ENCODE measurements at regions not wholly inside any gene's neighbourhood (a gene's known extent, or its start where the extent isn't known, plus 50 kb on each side); places are given as distances from the start of the nearest gene placed in this dataset.
"Not testable (repeated sequence)": the region's sequence is repeated elsewhere in the genome, so short reads cannot be mapped to it uniquely, and the experiment has no call there.

DNA sequence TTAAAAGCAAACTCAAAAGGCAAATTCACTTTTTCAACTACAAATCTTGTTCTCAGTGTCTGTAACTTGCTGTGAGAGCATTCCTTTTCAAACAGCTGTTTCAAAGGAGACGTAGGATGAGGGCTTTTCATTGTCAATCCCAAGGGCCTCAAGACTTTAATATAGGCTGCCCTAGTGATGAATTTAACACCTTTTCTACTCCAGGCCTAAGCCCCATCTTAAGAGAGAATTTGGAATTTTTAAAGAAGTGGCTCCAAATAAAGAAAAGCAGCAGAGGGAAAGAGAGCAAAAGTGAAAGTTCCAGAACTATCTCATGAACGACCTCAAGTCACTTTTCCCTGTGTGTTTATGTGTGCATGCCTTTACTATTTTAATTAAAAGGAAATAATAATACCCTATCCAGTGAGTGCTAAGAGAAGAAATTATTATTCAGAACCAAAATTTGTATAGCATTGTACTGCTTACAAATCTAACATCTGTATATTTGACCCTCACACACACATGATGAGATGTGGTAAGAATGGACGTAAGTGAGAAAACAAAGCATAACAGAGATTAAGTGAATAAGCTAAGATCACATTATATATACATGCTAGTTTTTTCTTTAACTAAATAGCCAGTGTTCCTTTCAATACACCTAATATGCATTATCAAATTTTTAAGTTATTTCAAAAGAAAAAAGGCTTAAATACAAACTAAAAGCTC is 196.4 kb downstream of the VGLL3 start:
- no peak for DNase-seq (ENCODE audit: low read depth)

DNA sequence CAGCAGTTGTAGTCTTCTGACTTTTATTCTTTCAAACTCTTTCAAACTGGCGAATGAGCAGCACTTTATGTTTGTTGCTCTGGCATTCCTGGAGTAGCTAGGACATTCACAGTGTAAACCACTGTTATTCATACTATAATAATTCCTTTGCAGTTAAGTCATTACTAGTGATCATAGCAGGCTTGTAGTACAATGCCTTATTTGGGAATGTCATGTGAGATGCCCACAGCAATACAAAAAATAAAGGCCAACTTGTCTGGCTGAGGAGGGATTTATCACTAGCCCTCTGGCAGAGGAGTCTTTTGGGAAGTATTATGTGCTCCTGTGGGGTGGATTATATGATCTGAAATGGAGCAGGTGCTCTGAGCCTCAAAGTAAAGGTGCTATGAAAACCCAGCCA is 197.2 kb downstream of the VGLL3 start:
- no peak for DNase-seq (ENCODE audit: low read depth)

DNA sequence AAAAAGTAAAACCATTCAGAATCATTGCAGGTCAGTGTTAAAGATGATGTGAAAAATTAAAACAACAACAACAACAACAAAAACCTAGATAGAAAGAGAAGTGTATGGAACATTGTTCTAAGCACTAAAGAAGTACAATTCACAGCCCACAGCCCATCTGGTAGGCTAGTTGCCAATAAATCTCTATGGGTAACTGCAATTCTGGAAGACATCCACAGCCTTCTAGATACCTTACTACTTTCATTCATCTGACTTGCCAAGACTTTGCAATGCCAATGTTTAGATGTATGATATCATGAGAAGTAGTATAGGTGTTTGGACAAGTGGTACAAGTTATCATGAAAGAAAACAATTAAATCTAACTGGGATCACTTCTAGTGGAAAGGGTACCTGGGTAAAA is 198.6 kb downstream of the VGLL3 start:
- DNase-seq (ENCODE audit: low read depth) = no peak

DNA sequence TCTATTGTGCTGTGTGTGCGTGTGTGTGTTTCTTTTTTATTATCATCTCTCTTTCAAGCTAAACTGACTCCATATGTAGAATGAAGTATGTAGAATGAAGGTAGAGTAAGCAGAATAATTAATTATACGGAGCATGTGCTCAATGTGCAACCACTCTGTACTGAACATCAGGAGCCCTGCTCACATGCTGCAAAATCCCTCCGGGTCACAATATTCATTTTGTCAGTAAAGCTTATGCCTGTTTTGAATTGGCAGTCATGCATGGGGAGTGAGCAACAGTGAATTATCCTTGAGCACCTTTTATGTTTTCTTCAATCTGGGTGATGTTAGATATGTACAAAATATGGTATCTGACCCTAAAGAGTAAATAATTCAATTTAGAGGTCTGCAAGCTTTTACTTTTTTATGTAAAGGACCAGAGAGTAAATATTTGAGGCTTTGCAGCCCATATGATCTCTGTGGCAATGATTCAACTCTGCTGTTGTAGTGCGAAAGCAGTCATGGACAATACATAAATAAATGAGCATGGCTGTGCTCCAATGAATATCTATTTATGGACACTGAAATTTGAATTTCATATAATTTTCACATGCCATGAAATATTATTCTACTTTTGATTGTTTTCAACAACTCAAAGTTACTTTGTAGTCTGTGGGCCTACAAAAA is 199.9 kb downstream of the VGLL3 start:
- DNase-seq (ENCODE audit: low read depth) = no peak

DNA sequence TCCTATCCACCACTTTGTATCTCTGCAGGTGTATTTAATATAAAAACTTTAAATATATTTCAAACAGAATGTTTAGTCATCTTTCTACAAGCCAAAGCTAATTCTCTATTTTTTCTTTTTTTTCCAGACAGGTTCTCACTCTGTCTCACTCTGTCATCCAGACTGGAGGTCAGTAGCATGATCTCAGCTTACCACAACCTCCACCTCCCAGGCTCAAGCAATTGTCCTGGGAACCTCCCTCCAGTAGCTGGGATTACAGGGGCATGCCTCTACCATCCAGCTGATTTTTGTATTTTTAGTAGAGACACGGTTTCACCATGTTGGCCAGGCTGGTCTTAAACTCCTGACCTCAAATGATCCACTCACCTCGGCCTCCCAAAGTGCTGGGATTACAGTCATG is 202.6 kb downstream of the VGLL3 start:
- DNase-seq (ENCODE audit: low read depth) = no peak

DNA sequence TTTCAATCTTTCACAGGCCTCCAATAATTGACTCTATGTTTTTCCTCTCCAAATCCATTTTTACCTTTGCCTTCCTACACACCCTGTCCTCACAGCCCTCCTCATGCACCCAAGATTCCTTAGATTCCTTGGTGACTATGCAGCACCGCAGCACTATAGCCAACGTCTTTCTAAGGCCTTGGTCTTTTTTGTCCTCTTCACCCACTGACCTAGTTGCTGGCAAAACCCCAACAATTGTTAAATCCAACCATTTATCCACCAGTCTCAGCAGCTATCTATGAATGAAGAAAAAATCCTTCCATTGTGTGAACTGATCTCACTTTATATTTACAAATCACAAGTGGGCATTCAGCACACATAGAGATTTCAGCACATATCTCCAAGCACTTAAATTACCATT is 203.9 kb downstream of the VGLL3 start:
- no peak for DNase-seq (ENCODE audit: low read depth)

DNA sequence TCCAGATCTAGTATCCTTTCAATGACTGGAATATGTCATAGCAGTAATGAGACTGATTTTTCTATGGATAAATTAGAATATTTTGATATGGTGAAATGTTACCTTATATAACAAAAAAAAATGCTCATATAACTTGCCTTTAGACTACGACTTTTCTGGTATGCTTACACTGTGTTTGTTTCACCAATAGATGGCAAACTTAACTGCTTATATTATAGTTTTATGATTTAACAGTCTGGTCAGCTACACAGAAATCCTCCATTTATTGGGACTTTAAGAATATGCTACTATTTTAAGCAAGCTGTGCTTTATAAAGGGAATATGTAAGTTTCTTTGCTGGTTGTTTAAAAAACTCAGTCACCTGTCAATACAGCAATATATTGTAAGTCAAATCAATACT is 205.6 kb downstream of the VGLL3 start:
- DNase-seq (ENCODE audit: low read depth) = no peak

DNA sequence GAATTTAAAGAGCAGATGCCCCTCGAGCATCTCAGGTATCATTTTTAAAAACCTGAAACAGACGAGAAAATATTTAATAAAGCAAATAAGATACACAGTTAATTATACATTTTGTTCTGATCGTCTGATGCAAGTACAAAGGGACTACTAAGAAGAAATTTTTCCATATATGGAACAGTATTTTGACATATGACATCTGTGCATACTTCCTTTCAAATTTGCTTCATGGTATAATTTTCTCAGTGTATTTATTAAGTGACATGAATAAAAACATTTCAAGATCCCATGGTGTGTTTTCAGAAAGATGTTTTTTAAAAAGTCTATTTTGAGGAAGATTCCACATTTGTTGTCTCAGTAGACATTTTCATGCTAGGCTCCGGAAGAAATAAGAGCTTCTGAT is 208.1 kb downstream of the VGLL3 start:
- DNase-seq (ENCODE audit: low read depth) = no peak

DNA sequence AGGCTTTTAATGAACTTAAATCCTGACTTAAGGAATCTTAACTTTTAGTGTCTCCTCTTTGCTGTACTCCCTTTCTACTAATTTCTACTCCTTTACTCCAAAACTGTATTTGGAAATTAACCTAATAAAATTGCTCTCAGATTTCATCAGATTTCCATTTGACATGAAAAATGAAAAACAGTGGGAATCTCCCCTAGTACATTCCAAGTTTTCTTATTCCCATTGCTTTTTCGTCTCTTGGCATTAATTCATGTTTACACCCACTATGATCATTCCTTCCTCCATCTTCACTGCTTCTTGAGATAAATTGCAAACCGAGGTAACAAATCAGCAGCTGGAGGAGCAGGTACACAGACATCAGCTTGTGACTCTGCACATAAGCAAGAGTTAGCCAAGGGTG is 208.7 kb downstream of the VGLL3 start:
- DNase-seq (ENCODE audit: low read depth) = no peak

DNA sequence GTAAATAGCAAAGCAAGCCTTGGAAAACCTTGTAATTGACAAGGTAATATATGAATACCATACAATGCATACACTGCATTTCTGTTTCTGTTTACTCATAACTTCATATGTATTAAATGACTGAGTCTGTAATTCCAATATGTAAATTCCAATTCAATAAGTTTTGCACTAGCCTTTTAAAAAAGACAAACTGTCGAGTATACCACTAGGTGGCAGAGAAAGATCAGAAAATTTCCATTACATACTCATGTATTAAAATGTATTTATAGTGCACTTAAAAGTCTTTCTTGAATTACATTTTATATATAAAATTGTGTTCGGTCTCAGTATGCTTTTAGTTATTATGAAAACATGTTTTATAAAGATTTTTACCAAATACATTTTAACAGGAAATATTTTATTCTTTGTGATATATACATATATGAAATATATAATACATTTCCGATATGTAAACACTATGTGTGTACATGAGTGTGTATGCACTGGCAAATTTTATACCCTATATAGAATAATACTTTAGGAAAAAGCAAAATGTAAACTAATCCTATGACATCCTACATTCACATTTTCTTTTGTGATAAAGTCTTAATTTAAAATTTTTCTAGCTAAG is 216.8 kb downstream of the VGLL3 start:
- no peak for DNase-seq (ENCODE audit: low read depth)

DNA sequence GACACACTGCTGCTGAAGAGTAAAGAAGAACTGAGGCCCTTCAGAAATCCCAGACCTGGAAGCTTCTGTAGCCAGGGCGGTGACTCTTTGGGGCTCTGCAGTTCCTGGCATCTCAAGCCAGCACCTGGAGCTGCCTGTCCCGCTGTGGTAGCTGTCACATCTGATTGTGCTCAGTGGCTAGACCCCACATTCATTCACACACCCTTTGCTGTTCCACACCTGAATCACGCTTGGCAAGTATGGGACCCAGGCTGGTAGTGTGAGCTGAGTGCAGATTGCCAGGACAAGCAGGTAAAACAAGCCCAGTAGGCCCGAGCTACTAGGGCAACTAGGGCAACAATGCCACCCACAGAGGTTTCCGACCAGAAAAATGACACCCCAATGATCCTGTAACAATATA is 218.2 kb downstream of the VGLL3 start:
- DNase-seq (ENCODE audit: low read depth) = no peak

DNA sequence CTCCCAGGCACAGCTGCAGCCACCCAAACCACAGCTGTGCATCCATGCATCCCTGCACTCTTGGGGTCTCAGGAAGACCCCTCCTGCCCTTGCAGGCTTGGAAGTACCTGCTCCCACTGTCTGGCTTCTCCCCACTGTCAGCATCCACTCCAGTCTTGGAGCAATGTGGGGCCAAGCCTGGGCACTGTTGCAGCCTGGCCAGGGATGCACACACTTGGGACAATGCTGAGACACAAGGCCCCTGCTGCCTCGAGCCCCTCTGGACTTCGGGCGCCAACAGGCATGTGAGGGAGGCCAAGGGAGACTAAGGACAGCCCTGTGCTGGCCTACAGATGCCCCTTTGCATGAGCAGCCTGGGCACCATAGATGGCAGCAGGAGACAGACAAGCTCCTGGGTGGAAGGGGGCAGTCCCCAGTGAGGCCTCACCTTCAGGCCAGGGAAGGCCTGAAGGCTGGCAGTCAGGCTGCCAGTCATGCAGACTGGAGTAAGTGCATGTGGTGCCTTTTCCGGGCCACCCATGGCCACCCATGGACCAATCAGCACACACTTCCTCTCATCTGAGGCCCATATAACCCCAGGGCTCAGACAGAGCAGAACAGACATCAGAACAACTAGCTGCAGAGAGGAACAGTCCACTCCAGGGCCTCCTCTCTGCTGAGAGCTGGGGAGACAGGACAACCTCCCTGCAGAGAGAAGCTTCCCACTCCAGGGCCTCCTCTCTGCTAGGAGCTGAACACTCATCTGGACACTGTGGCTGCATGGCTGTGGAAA is 219.0 kb downstream of the VGLL3 start:
- no peak for DNase-seq (ENCODE audit: low read depth)

DNA sequence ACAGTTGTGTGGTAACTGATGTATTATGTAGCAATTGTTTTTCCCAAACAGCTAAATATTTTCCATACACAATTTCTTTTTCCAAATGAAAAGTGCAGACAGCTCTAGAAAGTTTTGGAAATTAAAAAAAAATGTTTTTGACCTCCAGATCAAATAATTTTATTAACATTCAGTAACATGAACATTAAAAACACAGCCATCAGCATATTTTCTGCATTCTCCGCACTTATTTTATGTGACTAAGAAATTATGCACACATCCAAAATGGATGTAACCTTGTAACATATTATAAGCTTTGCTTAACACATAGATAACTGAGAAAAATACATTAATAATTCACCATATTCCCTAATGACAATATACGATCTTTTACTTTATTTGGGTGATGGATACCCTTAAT is 224.6 kb downstream of the VGLL3 start:
- no peak for DNase-seq (ENCODE audit: low read depth)

DNA sequence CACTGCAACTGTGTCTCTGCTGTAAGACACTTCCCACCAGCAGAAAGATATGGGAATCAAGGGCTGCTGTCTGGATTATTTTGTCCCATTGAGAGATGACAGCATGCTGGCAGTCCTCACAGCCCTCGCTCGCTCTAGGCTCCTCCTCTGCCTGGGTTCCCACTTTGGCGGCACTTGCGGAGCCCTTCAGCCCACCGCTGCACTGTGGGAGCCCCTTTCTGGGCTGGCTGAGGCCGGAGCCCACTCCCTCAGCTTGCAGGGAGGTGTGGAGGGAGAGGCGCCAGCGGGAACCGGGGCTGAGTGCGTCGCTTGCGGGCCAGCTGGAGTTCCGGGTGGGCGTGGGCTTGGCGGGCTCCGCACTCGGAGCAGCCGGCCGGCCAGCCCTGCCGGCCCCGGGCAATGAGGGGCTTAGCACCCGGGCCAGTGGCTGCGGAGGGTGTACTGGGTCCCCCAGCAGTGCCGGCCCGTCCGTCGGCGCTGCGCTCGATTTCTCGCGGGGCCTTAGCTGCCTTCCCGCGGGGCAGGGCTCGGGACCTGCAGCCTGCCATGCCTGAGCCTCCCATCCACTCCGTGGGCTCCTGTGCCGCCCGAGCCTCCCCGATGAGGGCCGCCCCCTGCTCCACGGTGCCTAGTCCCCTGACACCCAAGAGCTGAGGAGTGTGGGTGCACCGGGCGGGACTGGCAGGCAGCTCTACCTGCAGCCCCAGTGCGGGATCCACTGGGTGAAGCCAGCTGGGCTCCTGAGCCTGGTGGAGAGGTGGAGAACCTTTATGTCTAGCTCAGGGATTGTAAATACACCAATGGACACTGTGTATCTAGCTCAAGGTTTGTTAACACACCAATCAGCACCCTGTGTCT is 233.4 kb downstream of the VGLL3 start:
- DNase-seq (ENCODE audit: low read depth) = not testable (repeated sequence)

DNA sequence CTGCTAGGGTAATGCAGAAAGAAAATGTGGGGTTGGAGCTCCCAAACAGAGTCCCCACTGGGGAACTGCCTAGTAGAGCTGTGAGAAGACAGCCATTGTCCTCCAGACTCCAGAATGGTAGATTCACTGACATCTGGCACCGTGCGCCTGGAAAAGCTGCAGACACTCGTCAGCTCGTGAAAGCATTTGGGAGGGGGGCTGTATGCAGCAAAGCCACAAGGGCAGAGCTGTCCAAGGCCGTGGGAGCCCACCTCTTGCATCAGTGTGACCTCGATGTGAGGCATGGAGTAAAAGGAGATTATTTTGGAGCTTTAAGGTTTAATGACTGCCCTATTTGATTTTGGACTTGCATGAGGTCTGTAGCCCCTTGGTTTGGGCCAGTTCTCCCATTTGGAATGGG is 242.9 kb downstream of the VGLL3 start:
- no peak for DNase-seq (ENCODE audit: low read depth)

DNA sequence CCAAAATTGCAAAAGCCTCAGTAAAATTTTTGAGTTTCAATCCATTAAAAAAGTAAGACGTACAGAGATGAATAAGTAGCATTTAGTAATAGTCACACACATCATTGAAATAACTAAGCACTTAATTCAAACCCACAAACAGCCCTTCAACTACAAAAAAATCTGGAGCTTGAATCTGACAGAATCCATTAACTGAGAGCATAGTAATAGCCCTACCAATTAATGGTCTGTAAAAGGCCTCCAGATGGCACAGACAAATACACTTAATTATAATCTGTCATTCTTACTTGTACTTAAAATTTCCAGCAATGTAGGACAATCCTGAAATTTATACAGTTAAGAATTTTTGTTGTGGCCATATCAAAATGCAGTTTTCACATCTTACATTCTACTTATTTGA is 246.9 kb downstream of the VGLL3 start:
- DNase-seq (ENCODE audit: low read depth) = no peak

DNA sequence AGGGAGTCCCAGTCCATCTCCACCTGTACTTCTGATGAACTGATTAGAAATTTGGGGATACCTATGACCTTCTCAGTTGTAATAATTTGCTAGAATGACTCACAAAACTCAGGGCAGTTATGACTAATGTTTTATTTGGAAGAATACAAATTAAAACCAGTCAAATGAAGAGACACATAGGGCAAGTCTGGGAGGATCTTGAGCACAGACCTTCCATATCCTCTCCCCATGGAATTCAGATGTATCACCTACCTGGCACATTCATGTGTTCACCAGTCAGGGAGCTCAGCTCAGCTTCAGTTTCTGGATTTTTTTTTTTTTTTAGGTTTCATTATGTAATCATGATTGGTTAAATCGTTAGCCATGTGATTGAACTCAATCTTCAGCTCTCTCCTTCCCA is 247.7 kb downstream of the VGLL3 start:
- no peak for DNase-seq (ENCODE audit: low read depth)

DNA sequence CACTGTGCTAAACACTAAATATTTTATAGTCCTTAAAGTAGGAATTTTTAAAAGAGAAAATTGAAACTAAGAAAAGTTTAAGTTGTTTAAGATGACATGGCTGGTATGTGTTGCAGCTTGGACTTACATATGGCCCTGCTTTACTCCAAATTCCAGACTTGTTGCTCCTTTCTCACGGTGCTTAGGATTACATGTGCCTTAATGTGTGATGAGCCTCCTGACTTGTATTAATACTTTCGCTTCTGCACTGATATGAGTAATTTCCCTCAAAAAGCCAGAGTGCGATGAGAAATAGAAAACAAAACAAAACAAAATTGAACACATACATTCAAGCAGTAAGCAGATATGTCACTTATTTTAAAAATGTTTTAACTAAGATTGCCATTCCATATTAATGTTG is 250.2 kb downstream of the VGLL3 start:
- DNase-seq (ENCODE audit: low read depth) = no peak

DNA sequence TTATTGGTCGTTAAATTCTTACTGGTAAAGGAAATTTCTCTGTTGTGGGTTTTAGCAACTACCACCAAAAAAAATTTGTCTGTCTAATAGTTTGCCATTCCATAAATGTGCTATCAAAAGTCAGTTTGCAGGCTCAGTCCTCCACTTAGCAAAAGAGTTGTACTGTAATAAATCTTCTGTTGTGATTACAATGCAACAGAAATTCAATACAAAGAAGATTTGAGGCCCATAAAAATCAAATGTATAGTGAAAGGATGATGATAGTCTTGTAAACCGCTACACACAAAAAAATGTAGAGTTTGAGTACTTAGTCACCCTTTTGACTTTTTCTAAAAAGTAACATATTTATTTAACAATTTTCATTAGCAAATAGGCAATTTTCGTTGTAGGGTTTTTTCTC is 251.7 kb downstream of the VGLL3 start:
- no peak for DNase-seq (ENCODE audit: low read depth)

DNA sequence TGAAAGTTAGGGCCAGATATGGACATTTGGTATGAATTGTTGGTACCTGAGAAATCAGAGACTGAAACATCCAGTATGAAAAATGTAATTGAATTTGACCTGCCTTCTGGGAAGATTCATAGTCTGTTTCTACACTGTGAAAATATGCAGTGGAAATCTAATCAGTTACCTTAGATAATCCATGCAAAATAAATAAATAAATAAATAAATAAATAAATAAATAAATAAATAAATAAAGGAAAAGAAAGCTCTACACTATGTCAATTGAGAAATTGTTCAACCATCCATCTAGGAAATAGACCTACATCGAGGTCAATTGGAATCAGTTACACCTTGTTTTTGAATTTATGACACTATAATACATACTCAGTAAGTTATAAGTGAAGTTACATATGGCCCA is 252.3 kb downstream of the VGLL3 start:
- DNase-seq (ENCODE audit: low read depth) = no peak

DNA sequence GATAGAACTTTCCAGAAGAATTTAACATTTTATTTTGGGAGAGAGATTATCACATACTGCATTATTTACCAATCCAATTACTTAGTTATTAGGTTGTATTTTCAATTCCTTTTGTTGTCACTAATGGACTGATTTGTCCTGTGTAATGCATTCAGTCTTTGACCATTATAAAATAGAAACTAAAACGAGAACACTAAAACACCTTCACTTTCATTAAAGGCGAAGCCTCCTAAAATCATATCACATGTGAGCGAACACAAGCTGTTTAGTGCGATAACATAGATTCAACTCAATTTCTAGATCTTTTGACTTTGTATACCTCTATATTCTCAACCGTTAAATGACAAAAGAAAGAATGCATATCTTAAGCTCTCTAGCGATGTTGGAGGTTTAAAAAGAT is 253.4 kb downstream of the VGLL3 start:
- DNase-seq (ENCODE audit: low read depth) = no peak

DNA sequence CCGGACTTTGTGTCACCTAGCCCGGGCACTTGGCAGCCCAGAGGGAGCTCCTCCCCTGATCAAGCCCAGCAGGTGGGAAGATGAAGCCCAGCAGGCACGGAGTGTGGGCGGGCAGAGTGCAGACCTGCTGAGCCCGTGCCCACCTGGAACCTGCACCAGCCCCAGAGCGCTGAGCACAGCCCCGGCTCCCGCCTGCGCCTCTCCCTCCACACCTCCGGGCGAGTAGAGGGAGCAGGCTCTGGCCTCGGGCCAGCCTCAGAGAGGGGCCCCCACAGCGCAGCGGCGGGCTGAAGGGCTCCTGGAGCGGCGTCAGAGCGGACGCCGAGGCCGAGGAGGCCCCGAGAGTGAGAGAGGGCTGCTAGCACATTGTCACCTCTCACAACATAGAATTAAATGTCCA is 257.7 kb downstream of the VGLL3 start:
- DNase-seq (ENCODE audit: low read depth) = no peak

Measured in forelimb muscle (tissue), 1 donor.